SK-N-MC (cell line): ENCODE measurements at regions not wholly inside any gene's neighbourhood (a gene's known extent, or its start where the extent isn't known, plus 50 kb on each side); places are given as distances from the start of the nearest gene placed in this dataset.

ENCODE experiments used
- EZH2 ChIP-seq: fragments of 200-600 bp; sonication (generic); IDR thresholded peaks from one replicate; pipeline ENCODE4 v1.6.1; 2017; ENCODE audit warnings: antibody characterized with exemption
- FOXP2 ChIP-seq: optimal IDR thresholded peaks from 2 replicates; pipeline ENCODE3; 2011; ENCODE audit warnings: mild to moderate bottlenecking, moderate library complexity; ENCODE audit not compliant: insufficient read depth; ENCODE audit errors: extremely low read length, control extremely low read depth
- POLR2AphosphoS5 ChIP-seq: IDR thresholded peaks from 2 replicates; pipeline ENCODE4 v1.6.1; 2012; ENCODE audit warnings: mild to moderate bottlenecking, low read depth, low read length, borderline replicate concordance

GRCh38 chr21:19704832-19705231 lies 1293.4 kb upstream of the NCAM2 start:
- TF ChIP-seq EZH2, result no peak
- no peak for TF ChIP-seq POLR2AphosphoS5
- no peak for TF ChIP-seq FOXP2
